ENCODE measurements at regions not wholly inside any gene's neighbourhood (a gene's known extent, or its start where the extent isn't known, plus 50 kb on each side); places are given as distances from the start of the nearest gene placed in this dataset.
"Not testable (repeated sequence)": the region's sequence is repeated elsewhere in the genome, so short reads cannot be mapped to it uniquely, and the experiment has no call there.

DNA sequence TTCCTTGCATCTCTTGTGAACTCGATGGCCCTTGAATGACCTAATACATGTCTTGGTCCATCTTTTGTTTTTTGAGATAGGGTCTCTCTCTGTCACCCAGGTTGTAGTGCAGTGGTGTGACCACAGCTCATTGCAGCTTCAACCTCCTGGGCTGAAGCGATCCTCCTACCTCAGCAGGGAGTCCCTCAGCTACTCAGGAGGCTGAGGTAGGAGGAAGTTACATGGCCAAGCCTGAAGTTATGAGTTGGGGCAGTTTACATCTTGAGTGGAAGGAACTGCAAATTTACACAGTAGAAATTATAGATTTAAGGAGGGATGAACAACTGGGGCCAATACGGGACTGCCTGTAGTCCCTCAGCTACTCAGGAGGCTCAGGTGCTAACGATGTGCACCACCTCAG is 97.2 kb upstream of the METTL14 start:
- no peak for DNase-seq (ENCODE audit: low read depth)

DNA sequence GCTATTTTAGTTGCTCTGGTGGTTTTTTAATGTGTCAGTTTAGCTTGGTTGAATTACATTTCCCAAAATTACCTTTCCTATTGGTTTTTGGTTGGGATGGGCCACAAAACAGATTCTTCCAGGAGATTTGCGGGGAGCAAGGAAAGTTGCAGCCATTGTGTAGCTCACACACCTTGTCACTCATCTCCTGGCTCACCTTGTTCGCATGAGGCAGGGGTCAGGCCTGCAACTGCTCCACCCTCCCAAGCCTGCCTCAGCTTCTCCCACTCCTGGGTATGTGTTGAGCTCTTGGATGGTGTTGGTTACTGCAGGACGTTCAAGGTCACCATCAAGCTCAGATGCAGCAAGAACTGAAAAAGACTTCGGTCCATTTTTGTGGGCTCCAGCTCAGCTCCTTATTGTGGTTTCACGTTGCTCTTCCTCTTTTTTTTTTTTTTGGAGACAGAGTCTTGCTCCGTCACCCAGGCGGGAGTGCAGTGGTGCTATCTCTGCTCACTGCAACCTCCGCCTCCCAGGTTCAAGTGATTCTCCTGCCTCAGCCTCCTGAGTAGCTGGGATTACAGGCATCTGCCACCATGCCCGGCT is 95.6 kb upstream of the METTL14 start:
- DNase-seq (ENCODE audit: low read depth) = no peak

DNA sequence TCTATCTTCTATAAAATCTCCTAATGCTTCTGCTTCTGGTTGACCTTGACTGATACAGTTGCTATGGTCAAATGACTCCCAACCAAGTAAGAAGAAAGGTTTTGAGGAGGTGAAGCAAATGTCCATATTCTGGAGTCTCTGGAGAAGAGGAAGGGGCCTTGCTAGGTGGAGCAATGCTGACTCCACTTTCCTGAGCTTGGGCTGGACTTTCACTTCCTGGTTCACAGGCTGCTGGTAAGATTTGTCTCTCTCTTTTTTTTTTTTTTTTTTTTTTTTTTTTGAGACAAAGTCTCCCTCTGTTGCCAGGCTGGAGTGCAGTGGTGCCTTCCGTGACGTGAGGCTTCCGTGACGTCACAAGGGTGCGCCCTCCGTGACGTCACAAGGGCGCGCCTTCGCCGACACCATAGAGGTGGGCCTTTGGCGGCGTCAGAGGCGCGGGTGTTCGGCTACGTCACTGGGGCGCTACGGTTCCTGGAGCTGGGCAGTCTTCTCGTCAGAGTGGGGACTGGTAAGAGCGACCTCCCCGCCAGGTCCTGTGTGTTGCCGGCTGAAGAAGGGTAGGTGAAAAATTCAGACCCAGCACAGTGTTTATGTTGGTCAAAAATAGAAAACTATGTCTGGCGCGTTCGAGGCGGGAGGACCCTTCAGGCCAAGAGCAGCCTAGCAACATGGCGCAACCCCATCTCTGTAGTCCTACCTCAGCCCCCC is 93.7 kb upstream of the METTL14 start:
- peak; percentile 92 for DNase-seq (ENCODE audit: low read depth)

DNA sequence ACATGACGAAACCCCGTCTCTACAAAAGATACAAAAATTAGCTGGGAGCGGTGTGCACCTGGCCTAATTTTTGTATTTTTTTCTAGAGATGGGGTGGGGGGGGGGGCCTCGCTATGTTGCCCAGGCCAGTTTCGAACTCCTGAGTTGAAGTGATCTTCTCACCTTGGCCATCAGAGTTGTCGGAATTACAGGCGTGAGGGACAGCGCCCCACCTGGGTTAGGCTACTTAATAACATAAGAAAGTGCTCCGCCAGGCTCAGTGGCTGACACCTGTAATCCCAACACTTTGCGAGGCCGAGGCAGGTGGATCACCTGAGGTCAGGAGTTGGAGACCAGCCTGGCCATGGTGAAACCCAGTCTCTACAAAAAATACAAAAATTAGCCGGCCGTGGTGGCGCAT is 92.9 kb upstream of the METTL14 start:
- DNase-seq (ENCODE audit: low read depth) = not testable (repeated sequence)

DNA sequence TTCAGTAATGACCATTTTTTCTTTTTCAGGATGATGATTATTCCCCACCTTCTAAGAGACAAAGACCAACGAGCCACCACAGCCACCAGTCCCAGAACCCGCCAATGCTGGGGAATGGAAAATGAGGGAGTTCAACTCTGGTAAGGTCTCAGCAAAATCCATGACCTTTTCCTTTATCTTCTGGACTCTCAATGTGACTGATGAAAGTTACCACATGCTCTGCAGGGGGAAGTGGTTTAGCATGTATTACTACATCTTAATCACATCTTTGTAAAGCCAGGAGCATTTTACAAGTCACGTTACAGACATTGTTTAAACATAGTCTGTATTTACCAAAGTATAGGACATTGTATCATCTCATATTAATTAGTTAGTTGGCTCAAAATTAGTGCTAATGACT is 89.3 kb upstream of the METTL14 start:
- DNase-seq (ENCODE audit: low read depth) = not testable (repeated sequence)

DNA sequence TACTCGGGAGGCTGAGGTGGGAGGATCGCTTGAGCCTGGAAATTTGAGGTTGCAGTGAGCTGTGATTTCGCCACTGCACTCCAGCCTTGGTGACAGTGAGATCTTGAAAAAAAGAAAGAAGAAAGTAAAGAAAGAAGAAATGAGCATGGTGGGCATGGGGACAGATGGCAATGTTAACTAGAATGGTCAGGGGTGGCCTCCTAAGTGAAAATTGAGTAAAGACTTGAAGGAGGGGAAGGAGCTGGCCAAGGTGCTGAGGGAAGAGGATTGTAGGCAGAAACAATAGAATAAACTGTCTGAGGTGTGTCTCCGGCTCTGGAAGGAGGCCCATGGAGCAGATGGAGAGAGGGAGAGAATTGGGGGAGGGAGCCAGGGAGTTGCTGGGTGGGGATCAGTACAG is 60.1 kb upstream of the METTL14 start:
- not testable (repeated sequence) for DNase-seq (ENCODE audit: low read depth)

DNA sequence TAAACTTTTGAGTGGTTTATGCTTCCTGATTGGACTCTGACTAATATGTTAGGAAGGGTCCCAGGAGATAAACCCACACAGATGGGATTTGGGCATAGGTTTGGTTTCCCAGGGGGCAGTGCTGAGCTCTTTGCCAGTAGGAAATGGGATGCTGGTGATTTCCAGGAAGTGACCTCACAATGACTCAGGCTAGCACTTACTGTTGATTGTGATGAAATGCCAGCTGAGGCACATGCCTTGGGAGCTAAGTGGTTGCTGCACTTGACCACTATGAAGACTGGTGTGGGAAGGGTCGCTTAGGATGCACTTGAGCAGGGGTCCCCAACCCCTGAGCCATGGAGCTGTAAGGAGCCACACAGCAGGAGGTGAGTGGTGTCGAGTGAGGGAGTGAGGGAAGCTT is 55.5 kb upstream of the METTL14 start:
- not testable (repeated sequence) for DNase-seq (ENCODE audit: low read depth)

DNA sequence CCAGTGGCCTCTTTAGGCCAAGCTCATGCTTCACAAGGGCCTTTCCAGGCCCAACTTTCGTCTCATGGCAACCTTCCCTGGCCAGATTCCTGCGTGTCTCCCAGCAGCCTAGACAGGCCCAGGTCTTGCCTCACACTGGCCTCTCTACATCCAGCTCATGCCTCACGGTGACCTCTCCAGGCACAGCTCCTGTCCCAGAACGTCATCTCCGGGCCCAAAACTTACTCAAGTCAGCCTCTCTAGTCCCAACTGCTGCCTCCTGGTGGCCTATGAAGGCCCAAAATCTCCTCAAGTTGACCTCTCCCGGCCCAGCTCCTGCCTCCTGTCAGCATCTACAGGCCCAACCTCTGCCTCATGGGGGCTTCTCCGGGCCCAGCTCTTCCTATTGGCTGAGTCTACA is 54.3 kb upstream of the METTL14 start:
- not testable (repeated sequence) for DNase-seq (ENCODE audit: low read depth)

DNA sequence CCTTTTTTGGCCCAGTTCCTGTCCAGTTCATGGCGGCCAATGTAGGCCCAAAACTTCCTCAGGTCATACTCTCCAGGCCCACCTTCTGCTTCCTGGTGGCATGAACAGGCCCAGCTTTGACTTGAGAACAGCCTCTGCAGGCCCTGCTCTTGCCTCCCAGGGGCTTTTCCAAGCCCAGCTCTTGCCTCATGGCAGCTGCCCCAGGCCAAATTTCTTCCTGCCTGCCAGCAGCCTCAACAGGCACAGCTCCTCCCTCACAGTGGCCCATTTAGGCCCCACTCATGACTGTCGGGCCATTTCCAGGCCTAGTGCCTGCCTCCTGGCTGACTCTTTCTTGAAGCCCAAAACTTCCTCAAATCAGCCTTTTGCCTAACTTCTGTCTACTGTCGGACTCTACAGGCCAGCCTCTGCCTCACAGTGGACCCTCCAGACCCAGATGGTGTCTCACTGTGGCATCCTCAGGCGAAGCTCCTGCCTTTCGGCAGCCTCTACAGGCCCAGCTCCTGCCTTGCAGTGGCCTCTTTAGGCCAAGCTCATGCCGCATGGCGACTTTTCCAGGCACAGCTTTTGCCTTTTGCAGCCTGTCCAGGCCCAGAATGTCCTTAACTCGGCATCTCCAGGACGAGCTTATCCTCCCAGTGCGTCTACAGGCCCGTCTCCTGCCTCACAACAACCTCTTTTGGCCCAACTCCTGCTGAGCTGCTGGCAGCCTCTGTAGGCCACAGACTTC is 53.7 kb upstream of the METTL14 start:
- not testable (repeated sequence) for DNase-seq (ENCODE audit: low read depth)

DNA sequence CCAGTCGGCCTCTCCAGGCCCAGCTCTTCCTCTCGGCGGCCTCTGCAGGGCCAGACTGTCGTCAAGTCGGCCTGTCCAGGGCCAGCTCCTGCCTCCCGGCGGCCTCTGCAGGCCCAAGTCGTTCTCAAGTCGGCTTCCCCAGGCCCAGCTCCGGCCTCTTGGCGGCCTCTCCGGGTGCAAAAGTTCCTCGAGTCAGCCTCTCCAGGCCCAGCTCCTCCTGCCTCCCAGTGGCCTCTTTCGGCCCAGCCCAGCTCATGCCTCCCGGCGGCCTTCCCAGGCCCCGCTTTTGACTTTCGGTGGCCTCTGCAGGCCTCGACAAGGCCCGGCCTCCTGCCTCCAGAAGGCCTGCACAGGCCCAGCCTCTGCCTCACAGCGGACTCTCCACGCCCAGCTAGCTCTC is 51.7 kb upstream of the METTL14 start:
- not testable (repeated sequence) for DNase-seq (ENCODE audit: low read depth)

DNA sequence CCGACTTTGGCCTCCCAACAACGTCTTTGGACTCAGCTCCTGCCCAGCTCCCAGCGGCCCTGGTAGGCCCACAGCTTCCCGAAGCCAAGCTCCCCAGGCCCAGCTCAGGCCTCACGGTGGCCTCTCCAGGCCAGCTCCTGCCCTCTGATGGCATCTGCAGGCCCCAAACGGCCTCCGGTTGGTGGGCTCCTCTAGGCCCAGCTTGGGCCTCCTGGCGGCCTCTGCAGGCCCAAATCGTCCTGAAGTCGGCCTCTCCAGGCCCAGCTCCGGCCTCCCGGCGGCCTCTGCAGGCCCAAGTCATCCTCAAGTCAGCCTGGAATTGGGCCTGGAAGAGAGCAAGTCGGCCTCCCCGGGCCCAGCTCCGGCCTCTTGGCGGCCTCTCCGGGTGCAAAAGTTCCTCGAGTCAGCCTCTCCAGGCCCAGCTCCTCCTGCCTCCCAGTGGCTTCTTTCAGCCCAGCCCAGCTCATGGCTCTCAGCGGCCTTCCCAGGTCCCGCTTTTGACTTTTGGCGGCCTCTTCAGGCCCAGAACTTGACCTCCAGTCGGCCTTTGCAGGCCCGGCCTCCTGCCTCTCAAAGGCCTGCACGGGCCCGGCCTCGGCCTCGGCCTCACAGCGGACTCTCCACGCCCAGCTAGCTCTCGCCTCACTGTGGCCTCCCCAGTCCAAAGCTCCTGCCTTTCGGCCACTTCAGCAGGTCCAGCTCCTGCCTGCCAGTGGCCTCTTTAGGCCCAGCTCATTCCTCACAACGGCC is 50.9 kb upstream of the METTL14 start:
- not testable (repeated sequence) for DNase-seq (ENCODE audit: low read depth)
